HCT116 (cell line): ENCODE measurements at regions not wholly inside any gene's neighbourhood (a gene's known extent, or its start where the extent isn't known, plus 50 kb on each side); places are given as distances from the start of the nearest gene placed in this dataset.

Experiments
- ATAC-seq: fragments of 200-7000 bp; cut with Tn5 transposase; 2 replicates; pipeline ENCODE4 v1.9.1; 2020; ENCODE audit warnings: mild to moderate bottlenecking, moderate library complexity
- BruUV-seq: library from RNA; stranded (reverse); fragments of 400-500 nt; replicated peaks from 2 replicates; lab custom pipeline; 2021; lab: Mats Ljungman, UMichigan
- CTCF ChIA-PET: fragments of 300-600 bp; sonication (Branson Sonifier 250); formaldehyde crosslinking; loops from one replicate; lab custom pipeline; 2021; ENCODE audit warnings: antibody characterized with exemption; lab: Charles Lee
- POLR2A ChIA-PET: fragments of 300-600, 350-600 bp; sonication (Branson Sonifier 250); formaldehyde crosslinking; loops from one replicate; lab custom pipeline; 2021; ENCODE audit warnings: antibody characterized with exemption; lab: Charles Lee
- RAD21 ChIA-PET, 2 experiments: fragments of 300-600 bp; sonication (Branson Sonifier 250); formaldehyde crosslinking; loops; one replicate each; lab custom pipeline; 2023; ENCODE audit warnings: low total read pairs in 2 of 2; ENCODE audit not compliant: uncharacterized antibody in 2 of 2, unreplicated experiment in 2 of 2, low non-redundant PET in 1 of 2; lab: Charles Lee
- DNase-seq: peaks from one replicate; pipeline ENCODE4 v3.0.0-alpha.2; 2010; ENCODE audit warnings: low read depth, low spot score
- H2AFZ ChIP-seq: fragments of 200-600 bp; shearing (Covaris generic), sonication (generic); 2 replicates; pipeline ENCODE4 v1.6.1; 2017; ENCODE audit warnings: low read depth, mixed run types, mixed read lengths, antibody characterized with exemption, low read length; ENCODE audit not compliant: poor library complexity, severe bottlenecking
- H3K27ac ChIP-seq: 2 replicates; pipeline ENCODE4 v1.5.1; 2012; ENCODE audit warnings: low read depth, low read length
- H3K27me3 ChIP-seq: fragments of 200-600 bp; sonication (generic); 2 replicates; pipeline ENCODE4 v1.6.1; 2016; ENCODE audit warnings: mixed run types, low read length, mixed read lengths; ENCODE audit not compliant: insufficient read depth
- H3K36me3 ChIP-seq, 2 experiments: fragments of 200-500 bp in 1 of 2; fragments of 200-600 bp in 1 of 2; sonication (Bioruptor generic) in 1 of 2; sonication (generic) in 1 of 2; 2 replicates each; pipeline versions ENCODE4 v1.5.1 to v1.6.1; 2014 to 2016; ENCODE audit warnings: low read length in 2 of 2, inconsistent platforms in 1 of 2, mixed read lengths in 1 of 2, mixed run types in 1 of 2; ENCODE audit not compliant: insufficient read depth in 2 of 2, control insufficient read depth in 1 of 2
- H3K4me1 ChIP-seq, 2 experiments: fragments of 200-600 bp in 1 of 2; sonication (generic) in 1 of 2; 2 replicates each; pipeline versions ENCODE4 v1.5.1 to v1.6.1; 2012 to 2017; ENCODE audit warnings: low read length in 2 of 2, inconsistent platforms in 1 of 2, mild to moderate bottlenecking in 1 of 2, mixed read lengths in 1 of 2, mixed run types in 1 of 2, moderate library complexity in 1 of 2; ENCODE audit not compliant: insufficient read depth in 2 of 2, control insufficient read depth in 1 of 2
- H3K4me2 ChIP-seq: fragments of 200-600 bp; sonication (generic); 2 replicates; pipeline ENCODE4 v1.6.1; 2017; ENCODE audit warnings: mixed run types, low read length, mixed read lengths
- H3K4me3 ChIP-seq, 2 experiments: fragments of 200-600 bp in 1 of 2; sonication (generic) in 1 of 2; replicated peaks in 1 of 2; 2 replicates each; pipeline ENCODE4 v1.5.1; 2011 to 2016; ENCODE audit warnings: low read length in 2 of 2, control low read depth in 1 of 2, low read depth in 1 of 2, mild to moderate bottlenecking in 1 of 2, mixed read lengths in 1 of 2, mixed run types in 1 of 2
- H3K79me2 ChIP-seq: fragments of 200-600 bp; sonication (generic); 2 replicates; pipeline ENCODE4 v1.6.1; 2017; ENCODE audit warnings: mild to moderate bottlenecking, mixed run types, low read length, moderate library complexity, mixed read lengths; ENCODE audit not compliant: insufficient read depth
- H3K9ac ChIP-seq: fragments of 200-600 bp; sonication (generic); 2 replicates; pipeline ENCODE4 v1.6.1; 2016; ENCODE audit warnings: low read length, mixed read lengths
- H3K9me2 ChIP-seq: fragments of 200-600 bp; sonication (generic), shearing (Covaris generic); 2 replicates; pipeline ENCODE4 v1.6.1; 2017; ENCODE audit warnings: mixed run types, mild to moderate bottlenecking, moderate library complexity; ENCODE audit not compliant: insufficient read depth
- H3K9me3 ChIP-seq, 2 experiments: fragments of 200-500 bp in 1 of 2; fragments of 200-600 bp in 1 of 2; sonication (Bioruptor generic) in 1 of 2; sonication (generic) in 1 of 2; 2 replicates each; pipeline ENCODE4 v1.6.1; 2014 to 2017; ENCODE audit warnings: low read length in 2 of 2, mixed read lengths in 2 of 2, inconsistent platforms in 1 of 2, low read depth in 1 of 2, mild to moderate bottlenecking in 1 of 2, mixed run types in 1 of 2, moderate library complexity in 1 of 2; ENCODE audit not compliant: control insufficient read depth in 1 of 2, insufficient read depth in 1 of 2
- H4K20me1 ChIP-seq: fragments of 200-600 bp; sonication (generic), shearing (Covaris generic); 2 replicates; pipeline ENCODE4 v1.6.1; 2017; ENCODE audit warnings: mixed run types, mild to moderate bottlenecking, moderate library complexity; ENCODE audit not compliant: insufficient read depth
- ATF3 ChIP-seq: IDR thresholded peaks from 2 replicates; pipeline ENCODE4 v1.6.1; 2012
- CBX3 ChIP-seq: IDR thresholded peaks from 2 replicates; pipeline ENCODE4 v1.6.1; 2012; ENCODE audit warnings: low read depth
- CEBPB ChIP-seq: IDR thresholded peaks from 2 replicates; pipeline ENCODE4 v1.6.1; 2012; ENCODE audit warnings: low read depth
- CTCF ChIP-seq, 3 experiments: fragments of 200-600 bp in 1 of 3; sonication (generic) in 1 of 3; IDR thresholded peaks in 2 of 3; conservative IDR thresholded peaks in 1 of 3; 2 replicates each; pipeline ENCODE4 v1.5.1; 2012 to 2017; ENCODE audit warnings: low read depth in 2 of 3, low read length in 2 of 3, antibody characterized with exemption in 1 of 3, borderline replicate concordance in 1 of 3, control low read depth in 1 of 3, mild to moderate bottlenecking in 1 of 3, mixed read lengths in 1 of 3, mixed run types in 1 of 3, moderate library complexity in 1 of 3; ENCODE audit not compliant: insufficient read depth in 1 of 3
- FOSL1 ChIP-seq: IDR thresholded peaks from 2 replicates; pipeline ENCODE4 v1.6.1; 2012; ENCODE audit warnings: low read depth
- MAX ChIP-seq: IDR thresholded peaks from 2 replicates; pipeline ENCODE4 v1.6.1; 2012
- REST ChIP-seq: IDR thresholded peaks from 2 replicates; pipeline ENCODE4 v1.6.1; 2012; ENCODE audit warnings: low read depth
- SRF ChIP-seq: IDR thresholded peaks from 2 replicates; pipeline ENCODE4 v1.6.1; 2012; ENCODE audit warnings: low read depth
- ZBTB33 ChIP-seq: IDR thresholded peaks from 2 replicates; pipeline ENCODE4 v1.6.1; 2011; ENCODE audit warnings: mild to moderate bottlenecking, low read length, moderate library complexity; ENCODE audit not compliant: insufficient replicate concordance; ENCODE audit errors: extremely low read depth
- intact Hi-C: fragments of 100-400 bp; cut with micrococcal nuclease; formaldehyde crosslinking; loops from 2 replicates; pipeline ENCODE4 v1.10.0; 2022

GRCh38 chr16:88292007-88292970 lies 90.5 kb upstream of the ZNF469 start:
- TF ChIP-seq CTCF (IDR thresholded peaks at IDR 0.05 in 2 of 3, conservative IDR thresholded peaks at IDR 0.05 in 1 of 3; ENCODE audit: borderline replicate concordance in 1 of 3, insufficient read depth in 1 of 3, low read depth in 2 of 3, low read length in 2 of 3): no peak
- TF ChIP-seq ZBTB33: no peak
- TF ChIP-seq MAX: no peak
- TF ChIP-seq REST: no peak
- TF ChIP-seq FOSL1: no peak
- no peak for TF ChIP-seq CEBPB
- no peak for TF ChIP-seq SRF
- TF ChIP-seq ATF3: no peak
- no peak for TF ChIP-seq CBX3
- TF ChIP-seq, all 23 proteins: peak for 0
- intact Hi-C loops: no loop called here
- peaks cover 16% of the 10 kb centered on the region; the same call in 1 of the 2 replicates for H3K27me3 ChIP-seq
- ChIA-PET CTCF (no interaction called here), RAD21 (no interaction called here), POLR2A (no interaction called here)
- peaks cover 0 to 5% of the 10 kb centered on the region in 2 experiments; a peak in 1 of 4 replicates for H3K9me3 ChIP-seq
- no TSS peak for BruUV-seq
- H3K4me1 ChIP-seq: peaks cover 0 to 6% of the 10 kb centered on the region in 2 experiments; a peak in 2 of 4 replicates
- no peak for ATAC-seq
- no peak overlapping the region for H3K9ac ChIP-seq
- no peaks in the 10 kb centered on the region for H3K79me2 ChIP-seq
- no peaks in the 10 kb centered on the region for H3K36me3 ChIP-seq
- H3K4me3 ChIP-seq: no peak overlapping the region
- no peak overlapping the region for H2AFZ ChIP-seq
- H3K9me2 ChIP-seq: no peaks in the 10 kb centered on the region
- H4K20me1 ChIP-seq: no peaks in the 10 kb centered on the region
- no peak overlapping the region for H3K4me2 ChIP-seq
- no peak overlapping the region for H3K27ac ChIP-seq
- no peak for DNase-seq
